ENCODE measurements at regions not wholly inside any gene's neighbourhood (a gene's known extent, or its start where the extent isn't known, plus 50 kb on each side); places are given as distances from the start of the nearest gene placed in this dataset.

DNA sequence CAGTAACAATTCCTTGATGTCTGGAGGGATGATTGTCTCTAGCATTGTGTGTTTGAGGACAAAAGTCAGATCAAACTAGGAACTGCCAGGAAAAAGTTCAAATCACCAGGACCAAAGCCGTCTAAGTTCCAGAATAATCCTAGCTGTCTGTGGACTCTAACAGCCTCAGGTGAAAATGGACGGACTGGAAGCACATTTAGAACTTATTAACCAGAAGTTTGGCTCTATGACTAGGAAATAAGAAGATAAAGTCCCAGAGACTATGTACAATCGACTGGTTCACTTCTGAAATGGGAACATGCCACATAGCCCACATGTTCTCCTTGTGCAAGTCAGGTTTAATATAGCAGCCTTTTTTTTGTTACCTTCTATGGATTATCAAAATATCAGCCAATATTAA lies 50.6 kb upstream of the SGO1 start:
- no peak overlapping the region for H3K56ac ChIP-seq (ENCODE audit: insufficient read length, low read depth, low read length)
- H3K23ac ChIP-seq (ENCODE audit: insufficient read length, low read depth, low read length), result no peak overlapping the region
- no peaks in the 10 kb centered on the region for H3K9me3 ChIP-seq (ENCODE audit: control insufficient read depth, low read depth, low read length)
- no peak overlapping the region for H4K91ac ChIP-seq (ENCODE audit: insufficient read length, low read depth, low read length)
- H3K4me1 ChIP-seq (ENCODE audit: insufficient read depth, low read length), result no peaks in the 10 kb centered on the region
- H3K27me3 ChIP-seq (ENCODE audit: insufficient read depth, low read length), result no peaks in the 10 kb centered on the region
- no peaks in the 10 kb centered on the region for H3K4me1 Mint-ChIP-seq
- no peak overlapping the region for H3K4me3 Mint-ChIP-seq
- no peaks in the 10 kb centered on the region for H3K27me3 Mint-ChIP-seq (ENCODE audit: low read depth)
- H3K4ac ChIP-seq (ENCODE audit: low read depth, low read length), result no peak overlapping the region
- H3K14ac ChIP-seq (ENCODE audit: insufficient read depth, low read length), result no peak overlapping the region
- no peak overlapping the region for H2AFZ ChIP-seq (ENCODE audit: low read length)
- H4K5ac ChIP-seq (ENCODE audit: insufficient read length, low read depth, low read length), result no peak overlapping the region
- no peaks in the 10 kb centered on the region for H3K79me1 ChIP-seq (ENCODE audit: insufficient read depth, low read depth, low read length, poor library complexity, severe bottlenecking)
- H3K18ac ChIP-seq (ENCODE audit: insufficient read length, low read depth, low read length), result no peak overlapping the region
- H3K9ac ChIP-seq (ENCODE audit: extremely low read depth, insufficient read length, low read length), result no peak overlapping the region
- no peak overlapping the region for H2BK120ac ChIP-seq (ENCODE audit: low read depth, low read length, poor library complexity, severe bottlenecking)
- H2BK20ac ChIP-seq (ENCODE audit: low read depth, low read length, poor library complexity, severe bottlenecking), result no peak overlapping the region
- H2BK12ac ChIP-seq (ENCODE audit: insufficient read length, low read depth, low read length), result no peak overlapping the region
- no peak overlapping the region for H2AK5ac ChIP-seq (ENCODE audit: insufficient read length, low read length)
- TF ChIP-seq, protein P1, sequence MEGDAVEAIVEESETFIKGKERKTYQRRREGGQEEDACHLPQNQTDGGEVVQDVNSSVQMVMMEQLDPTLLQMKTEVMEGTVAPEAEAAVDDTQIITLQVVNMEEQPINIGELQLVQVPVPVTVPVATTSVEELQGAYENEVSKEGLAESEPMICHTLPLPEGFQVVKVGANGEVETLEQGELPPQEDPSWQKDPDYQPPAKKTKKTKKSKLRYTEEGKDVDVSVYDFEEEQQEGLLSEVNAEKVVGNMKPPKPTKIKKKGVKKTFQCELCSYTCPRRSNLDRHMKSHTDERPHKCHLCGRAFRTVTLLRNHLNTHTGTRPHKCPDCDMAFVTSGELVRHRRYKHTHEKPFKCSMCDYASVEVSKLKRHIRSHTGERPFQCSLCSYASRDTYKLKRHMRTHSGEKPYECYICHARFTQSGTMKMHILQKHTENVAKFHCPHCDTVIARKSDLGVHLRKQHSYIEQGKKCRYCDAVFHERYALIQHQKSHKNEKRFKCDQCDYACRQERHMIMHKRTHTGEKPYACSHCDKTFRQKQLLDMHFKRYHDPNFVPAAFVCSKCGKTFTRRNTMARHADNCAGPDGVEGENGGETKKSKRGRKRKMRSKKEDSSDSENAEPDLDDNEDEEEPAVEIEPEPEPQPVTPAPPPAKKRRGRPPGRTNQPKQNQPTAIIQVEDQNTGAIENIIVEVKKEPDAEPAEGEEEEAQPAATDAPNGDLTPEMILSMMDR (conservative IDR thresholded peaks at IDR 0.05), result no peak
- H3K79me2 ChIP-seq (ENCODE audit: insufficient read depth, low read length), result no peaks in the 10 kb centered on the region
- no peak overlapping the region for H2BK15ac ChIP-seq (ENCODE audit: low read depth, low read length)
- no peak overlapping the region for H3K27ac Mint-ChIP-seq
- H2BK5ac ChIP-seq (ENCODE audit: insufficient read length, low read length), result no peak overlapping the region
- H3K23me2 ChIP-seq (ENCODE audit: insufficient read length, low read depth, low read length, poor library complexity, severe bottlenecking), result no peaks in the 10 kb centered on the region
- no peaks in the 10 kb centered on the region; a peak in 1 of 7 replicates for H3K36me3 Mint-ChIP-seq (ENCODE audit: insufficient read depth in 1 of 3, low read depth in 3 of 3)
- H4K8ac ChIP-seq (replicated peaks; ENCODE audit: insufficient read length, low read depth, low read length), result no peak overlapping the region
- no peaks in the 10 kb centered on the region for H4K20me1 ChIP-seq (ENCODE audit: control insufficient read depth, insufficient read depth, insufficient read length)
- H3K4me2 ChIP-seq (ENCODE audit: insufficient read depth, insufficient read length, low read length), result no peak overlapping the region
- no peak for DNase-seq
- H3K9me3 Mint-ChIP-seq, result no peaks in the 10 kb centered on the region
- no peak overlapping the region for H3K27ac ChIP-seq (ENCODE audit: insufficient read length, low read depth, low read length)
- no peak overlapping the region for H3T11ph ChIP-seq (ENCODE audit: low read length)
- no CpG with 5 or more reads among the region's 3 CpGs for WGBS (ENCODE audit: extremely low coverage, insufficient read length, low lambda C conversion rate)

Measured in H9 (cell line).